GM19025 (cell line): ENCODE measurements at regions not wholly inside any gene's neighbourhood (a gene's known extent, or its start where the extent isn't known, plus 50 kb on each side); places are given as distances from the start of the nearest gene placed in this dataset.

Experiments used
- ATAC-seq: cut with Tn5 transposase; IDR thresholded peaks from one replicate; pipeline ENCODE4 v1.9.1; 2021; ENCODE audit warnings: mild to moderate bottlenecking, low read depth, moderate library complexity; ENCODE audit not compliant: unreplicated experiment

GRCh38 chr10:78261291-78261690 lies 227.6 kb downstream of the RPS24 start:
- no peak for ATAC-seq

- no peak for ATAC-seq
Observed at GRCh38 chr10:78262860-78263259, 229.2 kb downstream of the RPS24 start.

GRCh38 chr10:78263521-78263988 lies 229.9 kb downstream of the RPS24 start:
- ATAC-seq, result no peak

- ATAC-seq, result no peak
Observed at GRCh38 chr10:78264361-78264760, 230.7 kb downstream of the RPS24 start.

GRCh38 chr10:78266741-78267469 lies 233.2 kb downstream of the RPS24 start:
- ATAC-seq, result no peak

- no peak for ATAC-seq
Observed at GRCh38 chr10:78267598-78267997, 233.9 kb downstream of the RPS24 start.

GRCh38 chr10:78269060-78269459 lies 235.4 kb downstream of the RPS24 start:
- ATAC-seq, result no peak

GRCh38 chr10:78272329-78272728 lies 238.7 kb downstream of the RPS24 start:
- no peak for ATAC-seq

GRCh38 chr10:78274491-78274890 lies 240.8 kb downstream of the RPS24 start:
- no peak for ATAC-seq

GRCh38 chr10:78276139-78276538 lies 242.5 kb downstream of the RPS24 start:
- no peak for ATAC-seq

- ATAC-seq, result no peak
Observed at GRCh38 chr10:78277314-78278057, 243.8 kb downstream of the RPS24 start.

GRCh38 chr10:78278058-78278404 lies 244.4 kb downstream of the RPS24 start:
- no peak for ATAC-seq

GRCh38 chr10:78279756-78280155 lies 246.1 kb downstream of the RPS24 start:
- no peak for ATAC-seq

- ATAC-seq, result no peak
Observed at GRCh38 chr10:78280604-78281003, 246.9 kb downstream of the RPS24 start.

GRCh38 chr10:78281627-78282026 lies 248.0 kb downstream of the RPS24 start:
- no peak for ATAC-seq

GRCh38 chr10:78283069-78283682 lies 249.5 kb downstream of the RPS24 start:
- ATAC-seq, result no peak

- ATAC-seq, result no peak
Observed at GRCh38 chr10:78284381-78284780, 250.7 kb downstream of the RPS24 start.

- no peak for ATAC-seq
Observed at GRCh38 chr10:78285226-78285625, 251.6 kb downstream of the RPS24 start.

GRCh38 chr10:78286186-78286585 lies 252.5 kb downstream of the RPS24 start:
- ATAC-seq, result no peak

- no peak for ATAC-seq
Observed at GRCh38 chr10:78286668-78287067, 253.0 kb downstream of the RPS24 start.

- no peak for ATAC-seq
Observed at GRCh38 chr10:78287618-78288017, 254.0 kb downstream of the RPS24 start.

- ATAC-seq, result no peak
Observed at GRCh38 chr10:78288663-78289062, 255.0 kb downstream of the RPS24 start.
